Endodermal cell (in vitro differentiated cells): ENCODE measurements at regions not wholly inside any gene's neighbourhood (a gene's known extent, or its start where the extent isn't known, plus 50 kb on each side); places are given as distances from the start of the nearest gene placed in this dataset.
A peak's percentile ranks its signal among the peaks of the same experiment; 100 is the strongest.

Experiments
- DNase-seq: peaks from one replicate; pipeline ENCODE4 v3.0.0-alpha.2; 2017
- H3K27ac ChIP-seq: 2 replicates; pipeline ENCODE4 v1.5.1; 2013; ENCODE audit warnings: mild to moderate bottlenecking, low read depth, low read length, moderate library complexity
- H3K27me3 ChIP-seq: 2 replicates; pipeline ENCODE4 v1.6.1; 2013; ENCODE audit warnings: mild to moderate bottlenecking, low read length, moderate library complexity; ENCODE audit not compliant: insufficient read depth, control insufficient read depth, poor library complexity, severe bottlenecking
- H3K36me3 ChIP-seq: 2 replicates; pipeline ENCODE4 v1.7.0; 2013; ENCODE audit warnings: mild to moderate bottlenecking, low read length, moderate library complexity; ENCODE audit not compliant: control insufficient read depth, insufficient read depth
- H3K4me1 ChIP-seq: one replicate; pipeline ENCODE4 v1.7.0; 2013; ENCODE audit warnings: low read length; ENCODE audit not compliant: control insufficient read depth, insufficient read depth
- H3K4me3 ChIP-seq: 2 replicates; pipeline ENCODE4 v1.5.1; 2013; ENCODE audit warnings: mild to moderate bottlenecking, low read length, moderate library complexity
- H3K9ac ChIP-seq: 2 replicates; pipeline ENCODE4 v1.6.1; 2013; ENCODE audit warnings: mild to moderate bottlenecking, low read length, moderate library complexity; ENCODE audit not compliant: poor library complexity, severe bottlenecking; ENCODE audit errors: extremely low read depth
- H3K9me3 ChIP-seq: 2 replicates; pipeline ENCODE4 v1.6.1; 2013; ENCODE audit warnings: mild to moderate bottlenecking, low read length, moderate library complexity; ENCODE audit not compliant: control insufficient read depth
- H3K27ac Mint-ChIP-seq: 2 replicates; pipeline ENCODE4 v1.8.0; 2020; ENCODE audit warnings: mixed read lengths
- H3K27me3 Mint-ChIP-seq: 2 replicates; pipeline ENCODE4 v1.8.0; 2021; ENCODE audit warnings: mild to moderate bottlenecking, mixed read lengths; ENCODE audit not compliant: insufficient read depth
- H3K36me3 Mint-ChIP-seq: 2 replicates; pipeline ENCODE4 v1.8.0; 2020; ENCODE audit warnings: low read depth, mixed read lengths
- H3K4me1 Mint-ChIP-seq: 2 replicates; pipeline ENCODE4 v1.8.0; 2020; ENCODE audit warnings: mixed read lengths
- H3K4me3 Mint-ChIP-seq: 2 replicates; pipeline ENCODE4 v1.8.0; 2020; ENCODE audit warnings: mild to moderate bottlenecking, moderate library complexity, mixed read lengths
- H3K9me3 Mint-ChIP-seq: 2 replicates; pipeline ENCODE4 v1.8.0; 2020; ENCODE audit warnings: mild to moderate bottlenecking, mixed read lengths
- WGBS, 2 experiments: methylation state at CpG; one replicate each; pipeline versions ENCODE4 v1.1.5 to v1.1.7; 2013; ENCODE audit warnings: missing lambda C conversion rate in 2 of 2, mixed read lengths in 1 of 2; ENCODE audit not compliant: insufficient coverage in 1 of 2, insufficient read length in 1 of 2; 5-methylcytosine and 5-hydroxymethylcytosine counted together
- TF ChIP-seq, protein P1 (sequence below): fragments of 200-600 bp; sonication (generic); conservative IDR thresholded peaks from 2 replicates; pipeline ENCODE4 v1.5.0; 2021; ENCODE audit warnings: antibody characterized with exemption, mild to moderate bottlenecking

DNA sequence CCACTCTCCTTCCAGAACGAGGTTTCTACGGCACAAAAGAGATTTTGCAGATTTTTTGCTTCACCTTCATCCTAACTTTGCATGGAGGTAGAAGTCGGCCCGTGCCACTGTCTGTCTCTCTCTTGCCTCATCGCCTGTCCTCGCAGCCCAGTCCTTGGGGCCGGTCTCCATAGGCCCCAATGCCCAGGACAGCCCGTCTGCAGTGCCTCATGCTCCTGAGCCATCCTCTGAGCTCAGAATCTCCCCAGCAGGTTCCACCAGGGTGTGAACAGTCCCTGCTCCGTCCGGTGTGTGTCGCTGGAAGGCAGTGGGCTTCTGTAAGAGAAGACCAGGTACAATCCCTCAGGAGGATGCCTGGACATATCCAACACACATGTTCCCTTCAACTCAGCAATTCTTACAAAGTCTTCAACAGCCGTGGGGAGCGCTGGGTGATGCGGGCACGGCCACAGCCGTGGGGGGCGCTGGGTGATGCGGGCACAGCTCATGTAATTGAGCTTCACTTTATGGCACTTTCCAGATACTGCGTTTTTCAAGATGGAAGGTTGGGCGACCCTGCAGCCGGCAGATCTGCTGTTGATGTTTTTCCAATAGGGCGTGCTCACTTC is 231.9 kb downstream of the DLL1 start:
- no peak overlapping the region for H3K27ac ChIP-seq
- Mint-ChIP-seq H3K27ac (no peak overlapping the region), H3K4me3 (no peak overlapping the region), H3K4me1 (peaks cover under 1% of the 10 kb centered on the region), H3K9me3 (peaks cover 8% of the 10 kb centered on the region), H3K27me3 (peaks cover 1% of the 10 kb centered on the region), H3K36me3 (no peaks in the 10 kb centered on the region)
- H3K9me3 ChIP-seq = no peaks in the 10 kb centered on the region
- no peaks in the 10 kb centered on the region for H3K4me1 ChIP-seq
- peak; percentile 32 for DNase-seq
- H3K27me3 ChIP-seq = no peaks in the 10 kb centered on the region
- 94 to 96% methylated on average over 18 to 22 of the region's 22 CpGs for WGBS, 2 experiments
- no peaks in the 10 kb centered on the region for H3K36me3 ChIP-seq
- TF ChIP-seq, protein P1, sequence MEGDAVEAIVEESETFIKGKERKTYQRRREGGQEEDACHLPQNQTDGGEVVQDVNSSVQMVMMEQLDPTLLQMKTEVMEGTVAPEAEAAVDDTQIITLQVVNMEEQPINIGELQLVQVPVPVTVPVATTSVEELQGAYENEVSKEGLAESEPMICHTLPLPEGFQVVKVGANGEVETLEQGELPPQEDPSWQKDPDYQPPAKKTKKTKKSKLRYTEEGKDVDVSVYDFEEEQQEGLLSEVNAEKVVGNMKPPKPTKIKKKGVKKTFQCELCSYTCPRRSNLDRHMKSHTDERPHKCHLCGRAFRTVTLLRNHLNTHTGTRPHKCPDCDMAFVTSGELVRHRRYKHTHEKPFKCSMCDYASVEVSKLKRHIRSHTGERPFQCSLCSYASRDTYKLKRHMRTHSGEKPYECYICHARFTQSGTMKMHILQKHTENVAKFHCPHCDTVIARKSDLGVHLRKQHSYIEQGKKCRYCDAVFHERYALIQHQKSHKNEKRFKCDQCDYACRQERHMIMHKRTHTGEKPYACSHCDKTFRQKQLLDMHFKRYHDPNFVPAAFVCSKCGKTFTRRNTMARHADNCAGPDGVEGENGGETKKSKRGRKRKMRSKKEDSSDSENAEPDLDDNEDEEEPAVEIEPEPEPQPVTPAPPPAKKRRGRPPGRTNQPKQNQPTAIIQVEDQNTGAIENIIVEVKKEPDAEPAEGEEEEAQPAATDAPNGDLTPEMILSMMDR = no peak
- H3K9ac ChIP-seq = no peak overlapping the region
- H3K4me3 ChIP-seq = no peak overlapping the region

DNA sequence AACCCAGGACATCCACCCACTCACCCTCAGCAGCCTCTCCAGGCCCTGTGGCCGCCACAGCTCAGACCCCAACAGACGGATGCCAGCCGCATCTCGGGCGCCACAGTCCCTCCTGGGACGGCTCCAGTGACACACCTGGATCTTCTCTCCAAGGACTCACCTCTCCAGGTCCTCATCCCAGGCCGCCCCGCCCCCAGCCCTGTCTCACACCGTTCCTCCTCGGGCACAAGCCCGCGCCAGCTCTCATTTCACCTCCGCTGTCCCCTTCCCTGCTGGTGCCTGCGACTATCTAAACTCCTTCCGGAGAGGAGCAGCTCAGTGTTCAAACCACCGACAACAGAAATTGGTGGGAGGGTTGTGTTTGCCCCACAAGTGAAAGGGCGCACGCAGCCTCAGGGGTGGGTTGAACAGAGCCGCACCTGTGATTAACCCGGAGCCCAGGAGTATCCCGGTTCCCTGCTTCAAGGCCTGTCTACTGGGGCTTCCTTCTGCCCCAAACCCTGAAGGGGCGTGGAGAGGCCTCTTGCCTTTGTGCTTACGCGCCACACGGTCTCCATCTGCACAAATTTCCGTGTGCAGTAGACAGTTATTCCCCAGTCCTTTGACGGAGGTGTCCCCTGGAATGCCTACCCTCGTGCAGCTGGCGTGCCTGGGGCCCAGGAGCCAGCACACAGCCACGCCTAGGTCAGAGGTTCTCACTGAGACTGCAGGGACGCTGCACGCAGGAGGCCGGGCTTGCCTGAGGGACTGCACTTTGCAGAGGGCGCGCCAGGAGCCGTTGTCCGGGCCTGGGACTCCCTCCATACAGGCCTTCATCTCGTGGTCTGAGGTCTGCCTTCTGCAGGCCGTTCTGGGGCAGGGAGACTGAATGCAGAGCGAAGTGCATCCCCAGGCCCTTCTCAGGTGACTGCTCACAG is 232.7 kb downstream of the DLL1 start:
- Histone ChIP-seq H3K36me3 (no peaks in the 10 kb centered on the region), H3K4me3 (no peak overlapping the region), H3K27ac (no peak overlapping the region), H3K9me3 (no peaks in the 10 kb centered on the region), H3K4me1 (no peaks in the 10 kb centered on the region), H3K9ac (no peak overlapping the region), H3K27me3 (no peaks in the 10 kb centered on the region)
- H3K36me3 Mint-ChIP-seq = no peaks in the 10 kb centered on the region
- H3K4me1 Mint-ChIP-seq = no peaks in the 10 kb centered on the region
- TF ChIP-seq, protein P1 = no peak
- H3K27me3 Mint-ChIP-seq = peaks cover 1% of the 10 kb centered on the region
- no peak overlapping the region for H3K4me3 Mint-ChIP-seq
- peak; percentile 44 for DNase-seq
- WGBS, 2 experiments = 93% methylated on average over 23 to 40 of the region's 40 CpGs
- no peak overlapping the region for H3K27ac Mint-ChIP-seq
- H3K9me3 Mint-ChIP-seq = peaks cover 10% of the 10 kb centered on the region

DNA sequence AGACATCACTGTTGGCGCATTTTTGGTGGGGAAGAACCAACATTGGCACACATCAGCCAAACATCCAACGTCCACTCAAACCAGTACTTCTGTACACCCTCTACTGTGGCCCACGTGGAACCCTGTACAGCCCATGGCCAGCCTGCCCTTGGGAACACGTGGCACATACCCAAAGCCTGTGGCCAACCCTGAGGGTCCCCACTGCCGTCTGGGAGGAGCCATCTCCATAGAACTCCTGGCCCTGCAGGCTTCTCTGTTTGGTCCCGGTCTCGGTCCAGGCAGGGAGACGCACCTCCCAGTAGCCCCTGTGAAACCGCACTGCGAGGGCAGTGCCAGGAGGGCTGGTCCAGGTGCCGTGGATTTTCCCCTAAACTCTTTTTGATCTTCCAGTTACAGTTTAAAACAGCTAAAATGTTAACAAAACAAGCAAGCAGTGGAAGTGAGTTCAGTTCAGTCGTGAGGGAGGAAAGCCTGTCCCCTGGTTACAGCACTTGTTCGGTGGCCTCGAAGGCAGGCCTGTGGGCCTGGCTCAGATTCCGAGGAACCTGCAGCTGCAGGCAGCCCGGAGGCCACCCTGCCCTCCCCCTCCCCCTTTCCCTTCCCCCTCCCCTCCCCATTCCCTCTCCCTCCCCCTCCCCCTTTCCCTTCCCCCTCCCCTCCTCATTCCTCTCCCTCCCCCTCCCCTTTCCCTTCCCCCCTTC is 233.7 kb downstream of the DLL1 start:
- Mint-ChIP-seq H3K9me3 (peaks cover 15% of the 10 kb centered on the region), H3K27ac (no peak overlapping the region), H3K36me3 (no peaks in the 10 kb centered on the region), H3K4me1 (no peaks in the 10 kb centered on the region), H3K4me3 (no peak overlapping the region), H3K27me3 (peaks cover 1% of the 10 kb centered on the region)
- H3K36me3 ChIP-seq = no peaks in the 10 kb centered on the region
- no peak overlapping the region for H3K27ac ChIP-seq
- H3K27me3 ChIP-seq = no peaks in the 10 kb centered on the region
- TF ChIP-seq, protein P1 = no peak
- H3K4me1 ChIP-seq = no peaks in the 10 kb centered on the region
- WGBS, 2 experiments = 92 to 93% methylated on average over 8 to 14 of the region's 16 CpGs
- no peak overlapping the region for H3K4me3 ChIP-seq
- H3K9ac ChIP-seq = no peak overlapping the region
- DNase-seq = peak; percentile 21
- no peaks in the 10 kb centered on the region for H3K9me3 ChIP-seq
